IPS-18a (cell line): ENCODE measurements at regions not wholly inside any gene's neighbourhood (a gene's known extent, or its start where the extent isn't known, plus 50 kb on each side); places are given as distances from the start of the nearest gene placed in this dataset.
"Not testable (repeated sequence)": the region's sequence is repeated elsewhere in the genome, so short reads cannot be mapped to it uniquely, and the experiment has no call there.

Source experiments
- H3K27ac ChIP-seq: one replicate; pipeline ENCODE4 v1.5.1; 2013; ENCODE audit warnings: low read length
- H3K27me3 ChIP-seq: one replicate; pipeline ENCODE4 v1.6.1; 2013; ENCODE audit warnings: mild to moderate bottlenecking, low read length; ENCODE audit not compliant: control insufficient read depth, insufficient read depth
- H3K36me3 ChIP-seq: one replicate; pipeline ENCODE4 v1.6.1; 2013; ENCODE audit warnings: low read depth, low read length; ENCODE audit not compliant: control insufficient read depth
- H3K4me1 ChIP-seq: one replicate; pipeline ENCODE4 v1.6.1; 2013; ENCODE audit warnings: low read depth, low read length; ENCODE audit not compliant: control insufficient read depth
- H3K4me3 ChIP-seq: one replicate; pipeline ENCODE4 v1.5.1; 2013; ENCODE audit warnings: low read length
- H3K9ac ChIP-seq: one replicate; pipeline ENCODE4 v1.6.1; 2013; ENCODE audit warnings: mild to moderate bottlenecking, low read length, moderate library complexity
- H3K9me3 ChIP-seq: one replicate; pipeline ENCODE4 v1.6.1; 2013; ENCODE audit warnings: low read depth, low read length; ENCODE audit not compliant: control insufficient read depth

DNA sequence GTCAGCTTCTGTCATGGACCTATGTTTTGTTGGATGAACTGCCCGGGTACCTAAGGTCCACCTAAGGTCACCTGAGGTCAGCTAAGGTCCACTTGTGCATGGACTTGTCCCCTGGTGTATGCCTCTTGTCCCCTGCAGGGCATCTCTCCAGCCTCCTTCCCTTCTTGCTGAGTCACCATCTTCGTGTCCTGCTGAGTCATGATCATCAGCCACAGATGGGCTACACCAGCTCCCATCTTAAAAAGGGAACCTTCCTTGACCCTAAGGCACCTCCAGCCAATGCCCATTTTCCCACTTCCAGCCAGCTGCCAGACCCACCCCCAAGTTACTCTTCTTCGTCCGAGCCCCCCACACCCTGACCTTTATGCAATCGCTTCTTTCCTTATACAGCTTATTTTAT is 544.9 kb downstream of the TBC1D22A start:
- Histone ChIP-seq H3K27ac (no peak overlapping the region), H3K9ac (no peak overlapping the region), H3K27me3 (no peaks in the 10 kb centered on the region), H3K36me3 (no peaks in the 10 kb centered on the region), H3K4me1 (no peaks in the 10 kb centered on the region), H3K4me3 (no peak overlapping the region), H3K9me3 (peaks cover 74% of the 10 kb centered on the region)

DNA sequence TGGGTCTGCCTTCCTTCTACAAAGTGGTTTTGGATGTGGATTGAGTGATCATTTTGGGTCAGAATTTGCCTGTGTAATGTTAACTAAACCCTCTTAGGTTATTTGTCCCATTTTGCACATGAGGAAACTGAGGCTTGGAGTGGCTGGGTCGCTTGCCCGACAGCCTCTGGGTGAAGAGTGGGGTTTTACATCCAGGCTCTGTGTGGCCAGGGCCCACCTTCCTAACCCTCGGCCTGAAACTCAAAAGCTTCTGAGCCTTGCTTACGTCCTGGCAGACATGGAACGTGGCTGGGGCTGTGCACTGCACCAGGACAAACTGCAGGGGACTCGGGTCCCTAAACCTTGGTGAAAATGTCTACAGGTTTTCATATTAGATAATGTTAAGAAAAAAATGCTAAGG is 542.4 kb downstream of the TBC1D22A start:
- H3K36me3 ChIP-seq: no peaks in the 10 kb centered on the region
- H3K27me3 ChIP-seq: no peaks in the 10 kb centered on the region
- H3K4me1 ChIP-seq: no peaks in the 10 kb centered on the region
- peaks cover 53% of the 10 kb centered on the region for H3K9me3 ChIP-seq
- no peak overlapping the region for H3K27ac ChIP-seq
- H3K4me3 ChIP-seq: no peak overlapping the region
- no peak overlapping the region for H3K9ac ChIP-seq

DNA sequence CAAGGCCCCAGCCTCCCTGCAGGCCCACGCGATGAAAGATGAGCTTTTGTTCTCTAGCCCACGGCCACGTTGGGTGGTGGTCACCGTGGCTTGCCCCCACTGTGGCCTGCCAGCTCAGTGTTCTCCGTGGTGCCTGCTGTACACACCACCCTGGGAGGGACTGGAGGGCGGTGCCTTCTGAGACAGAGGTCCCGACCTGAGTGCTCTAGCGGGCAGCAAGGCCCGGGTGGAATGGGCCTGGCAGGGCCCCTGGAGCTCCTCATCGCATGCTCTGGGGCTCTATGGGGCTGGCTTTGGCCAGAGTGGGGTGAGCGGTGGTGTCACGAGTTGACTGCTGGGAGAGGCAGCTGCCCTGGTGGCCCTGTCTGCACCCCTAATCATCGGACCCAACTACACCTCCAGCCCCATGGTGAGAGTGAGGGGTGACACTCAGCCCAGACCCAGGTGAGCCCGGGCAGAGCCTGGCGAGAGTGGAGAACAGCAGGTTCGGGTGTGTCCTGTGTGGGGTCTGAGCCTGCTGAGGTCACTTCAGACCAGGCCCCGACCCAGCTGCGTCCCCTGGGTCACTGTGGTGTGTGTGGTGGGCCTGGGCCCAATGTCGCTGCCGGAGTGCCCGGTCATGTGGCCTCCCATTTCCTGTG is 541.9 kb downstream of the TBC1D22A start:
- H3K4me3 ChIP-seq: no peak overlapping the region
- no peaks in the 10 kb centered on the region for H3K36me3 ChIP-seq
- no peak overlapping the region for H3K27ac ChIP-seq
- H3K9me3 ChIP-seq: peaks cover 47% of the 10 kb centered on the region
- H3K27me3 ChIP-seq: no peaks in the 10 kb centered on the region
- H3K4me1 ChIP-seq: no peaks in the 10 kb centered on the region
- no peak overlapping the region for H3K9ac ChIP-seq

DNA sequence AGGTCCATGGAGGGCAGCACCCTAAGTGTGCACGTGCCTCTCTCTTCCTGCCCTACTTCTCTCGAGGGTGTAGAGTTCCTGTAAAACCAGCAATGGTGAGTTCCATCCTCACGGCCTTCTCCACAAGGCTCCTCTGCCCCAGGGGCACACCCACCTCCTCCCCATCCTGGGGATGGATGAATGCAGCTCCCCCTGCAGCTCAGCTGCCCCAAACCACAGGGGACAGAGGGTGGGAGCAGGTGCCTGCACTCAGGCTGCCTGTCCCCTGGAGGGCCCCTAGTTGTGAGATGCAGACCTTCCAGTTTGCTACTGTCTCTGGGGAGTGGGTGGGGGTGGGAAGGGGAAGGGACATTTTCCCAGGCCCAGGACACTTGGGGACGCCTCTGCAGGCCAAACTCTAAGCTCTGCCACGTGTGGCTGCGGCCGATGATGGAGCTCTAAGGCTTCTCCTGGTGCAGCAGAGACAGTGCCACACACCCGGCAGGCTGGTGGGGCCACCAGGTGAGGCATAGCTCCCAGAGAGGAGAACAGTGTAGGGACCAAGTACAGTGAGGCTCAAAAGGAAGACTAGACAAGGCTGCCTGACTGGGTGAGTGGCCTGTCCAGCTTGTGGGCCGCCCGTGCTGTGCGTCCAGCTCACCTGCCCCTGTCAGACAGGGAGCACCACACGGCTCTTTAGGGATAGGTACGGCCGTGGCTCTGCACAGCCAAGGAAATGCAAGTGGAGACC is 540.9 kb downstream of the TBC1D22A start:
- Histone ChIP-seq H3K9me3 (peaks cover 45% of the 10 kb centered on the region), H3K4me3 (no peak overlapping the region), H3K4me1 (no peaks in the 10 kb centered on the region), H3K36me3 (no peaks in the 10 kb centered on the region), H3K27me3 (no peaks in the 10 kb centered on the region), H3K9ac (no peak overlapping the region), H3K27ac (no peak overlapping the region)

DNA sequence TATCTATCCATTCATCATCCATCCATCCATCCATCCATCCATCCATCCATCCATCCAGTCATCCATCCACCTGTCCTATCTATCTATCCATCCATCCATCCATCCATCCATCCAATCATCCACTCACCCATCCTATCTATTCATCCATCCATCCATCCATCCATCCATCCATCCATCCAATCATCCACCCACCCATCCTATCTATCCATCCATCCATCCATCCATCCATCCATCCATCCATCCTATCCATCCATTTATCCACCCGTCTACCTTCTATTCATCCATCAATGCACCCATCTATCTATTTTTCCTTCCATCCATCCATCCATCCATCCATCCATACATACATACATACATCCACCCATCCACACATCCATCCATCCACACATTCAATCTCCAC is 540.1 kb downstream of the TBC1D22A start:
- H3K36me3 ChIP-seq, H3K4me1 ChIP-seq, H3K4me3 ChIP-seq, H3K27ac ChIP-seq, H3K9ac ChIP-seq, H3K27me3 ChIP-seq: not testable (repeated sequence)
- H3K9me3 ChIP-seq: peaks cover 47% of the 10 kb centered on the region

DNA sequence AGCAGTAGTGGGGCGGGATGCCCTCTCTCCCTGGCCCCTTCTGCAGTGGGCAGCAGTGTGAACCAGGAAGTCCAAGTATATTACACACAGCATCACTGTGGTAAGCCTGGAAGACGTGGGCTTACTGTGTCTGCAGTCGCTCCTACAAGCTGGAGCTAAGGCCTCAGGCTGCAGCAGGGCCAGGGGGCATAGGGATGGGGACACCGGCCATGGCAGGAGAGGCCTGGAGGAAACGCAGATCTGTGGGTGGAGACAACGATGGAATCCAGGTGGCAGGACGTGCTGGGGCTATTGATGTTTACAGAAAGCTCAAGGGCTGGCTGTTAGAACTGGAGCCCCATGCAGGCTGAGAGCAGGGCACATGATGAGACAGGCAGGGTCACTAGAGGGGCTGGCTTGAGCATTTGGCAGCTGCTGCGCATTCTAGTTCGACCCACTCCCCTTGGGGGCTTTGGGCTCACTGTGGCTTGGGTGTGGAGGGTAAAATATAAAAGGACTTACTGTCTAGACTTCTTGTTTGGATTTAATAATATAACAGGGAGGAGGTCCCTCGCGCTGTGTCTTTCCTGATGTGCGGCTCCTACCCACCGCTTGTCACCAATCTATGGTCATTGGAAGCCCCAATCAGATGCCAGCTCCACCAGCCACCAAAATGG is 539.5 kb downstream of the TBC1D22A start:
- Histone ChIP-seq H3K4me1 (no peaks in the 10 kb centered on the region), H3K27me3 (no peaks in the 10 kb centered on the region), H3K9me3 (peaks cover 50% of the 10 kb centered on the region)

DNA sequence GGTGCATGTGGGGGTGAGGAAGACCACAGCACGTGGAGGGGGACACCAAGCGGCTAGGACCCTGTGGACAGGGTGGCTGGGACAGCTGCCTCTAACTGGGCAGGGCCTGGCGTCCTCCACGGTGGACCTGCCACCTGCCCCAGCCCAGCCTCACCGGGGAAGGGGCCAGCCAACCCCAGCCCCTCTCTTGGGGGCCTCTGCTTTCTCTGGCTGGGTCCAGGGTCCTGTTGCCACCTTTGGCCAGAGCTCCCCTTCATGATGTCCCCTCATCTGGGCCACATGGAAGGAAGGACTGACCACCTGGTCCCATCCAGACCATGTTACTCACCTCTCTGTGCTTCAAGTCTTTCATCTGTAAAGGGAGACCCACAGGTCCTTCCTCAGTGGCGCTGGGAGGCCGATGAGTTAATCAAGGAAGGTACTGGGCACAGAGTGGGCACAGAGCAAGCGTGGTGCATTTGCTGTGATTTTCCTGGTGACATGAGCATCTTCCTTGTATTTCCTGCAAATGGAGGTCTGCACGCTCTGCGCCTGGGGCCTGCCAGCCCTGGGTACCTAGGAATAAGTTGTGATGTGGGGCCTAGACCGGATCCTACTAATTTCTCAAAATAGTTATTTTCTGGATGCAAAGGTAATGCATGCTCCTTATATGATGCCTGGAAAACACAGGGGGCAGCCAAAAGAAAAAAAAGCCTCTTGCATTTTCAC is 538.4 kb downstream of the TBC1D22A start:
- H3K27me3 ChIP-seq: no peaks in the 10 kb centered on the region
- no peak overlapping the region for H3K4me3 ChIP-seq
- no peak overlapping the region for H3K27ac ChIP-seq
- no peaks in the 10 kb centered on the region for H3K36me3 ChIP-seq
- peaks cover 48% of the 10 kb centered on the region for H3K9me3 ChIP-seq
- H3K9ac ChIP-seq: no peak overlapping the region
- H3K4me1 ChIP-seq: no peaks in the 10 kb centered on the region

More for the DNA sequence above, 539.5 kb downstream of the TBC1D22A start:
- H3K9ac ChIP-seq: no peak overlapping the region
- H3K36me3 ChIP-seq: no peaks in the 10 kb centered on the region
- no peak overlapping the region for H3K4me3 ChIP-seq
- H3K27ac ChIP-seq: no peak overlapping the region

DNA sequence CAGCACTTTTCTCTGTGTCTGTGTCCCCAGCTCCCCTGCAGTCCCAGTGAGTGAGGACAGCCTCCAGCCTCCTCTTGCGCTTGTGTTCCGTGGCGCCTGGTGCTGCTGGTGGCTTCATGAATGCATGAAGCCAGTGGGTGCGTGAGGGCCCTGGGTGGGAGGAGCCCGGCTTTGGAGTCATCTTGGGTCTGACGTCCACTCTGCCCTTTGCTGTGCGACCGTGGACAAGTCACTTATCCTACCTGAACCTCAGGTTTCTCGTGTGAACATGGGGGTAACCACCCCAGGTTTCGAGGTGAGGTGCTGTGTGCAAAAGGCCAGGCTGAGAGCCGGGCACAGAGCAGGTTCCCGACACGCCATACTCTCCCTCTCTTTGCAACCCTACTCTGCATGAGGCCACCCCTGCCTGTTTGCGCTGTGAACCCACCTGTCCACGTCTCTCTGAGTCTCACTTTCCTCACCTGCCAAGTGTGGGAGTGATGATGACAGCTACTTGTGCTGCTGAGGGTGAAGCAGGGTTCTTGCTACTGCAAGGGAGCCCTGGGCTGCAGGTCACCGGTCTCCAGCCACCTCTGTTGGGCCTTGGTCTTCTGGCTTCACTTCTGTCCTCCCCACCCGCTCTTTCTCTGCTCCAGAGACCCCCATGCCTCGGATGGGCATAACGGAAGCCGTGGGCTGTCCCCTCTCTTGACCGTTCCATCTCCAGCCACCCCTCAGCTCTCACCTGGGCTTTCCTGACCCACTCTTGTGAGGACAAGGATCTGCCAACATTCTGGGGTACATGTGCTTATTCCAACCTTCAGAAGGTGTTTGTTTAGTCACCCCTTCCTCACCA is 537.6 kb downstream of the TBC1D22A start:
- H3K9me3 ChIP-seq: peaks cover 49% of the 10 kb centered on the region
- H3K36me3 ChIP-seq: no peaks in the 10 kb centered on the region
- no peaks in the 10 kb centered on the region for H3K27me3 ChIP-seq
- H3K4me1 ChIP-seq: no peaks in the 10 kb centered on the region
- H3K27ac ChIP-seq: no peak overlapping the region
- H3K4me3 ChIP-seq: no peak overlapping the region
- no peak overlapping the region for H3K9ac ChIP-seq

DNA sequence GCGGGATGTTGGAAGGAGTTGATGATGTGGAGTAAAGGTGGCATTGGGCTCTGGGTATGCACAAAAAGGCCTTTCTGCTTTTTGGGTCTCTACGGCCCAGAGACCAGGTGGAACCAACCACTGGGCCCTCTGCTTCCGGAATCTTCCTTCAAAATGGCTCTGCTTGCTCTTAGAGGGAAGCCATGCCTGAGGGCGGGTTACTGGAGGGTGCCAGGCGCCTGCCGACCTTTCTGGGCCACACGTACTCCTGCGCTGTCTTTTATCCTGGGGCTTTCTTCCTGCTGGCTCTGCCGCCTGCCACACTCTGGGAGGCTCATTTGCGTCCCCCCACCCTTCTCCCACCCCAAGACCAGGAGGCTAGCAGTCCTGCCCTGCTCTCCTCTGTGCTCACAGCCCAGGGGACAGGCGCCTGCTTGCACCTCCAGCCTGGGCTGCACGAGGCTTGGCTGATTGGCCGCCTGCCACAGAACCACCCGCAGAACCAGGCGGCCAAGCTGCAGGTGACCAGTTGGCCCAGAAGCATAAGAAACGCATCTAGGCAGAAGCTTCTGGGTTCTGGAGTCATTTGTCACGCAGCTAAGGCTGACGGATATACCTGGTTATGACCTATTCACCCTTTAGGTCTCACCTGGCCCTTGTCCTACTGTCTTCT is 536.9 kb downstream of the TBC1D22A start:
- Histone ChIP-seq H3K9me3 (peaks cover 50% of the 10 kb centered on the region), H3K4me1 (no peaks in the 10 kb centered on the region), H3K4me3 (no peak overlapping the region), H3K36me3 (no peaks in the 10 kb centered on the region), H3K9ac (no peak overlapping the region), H3K27ac (no peak overlapping the region), H3K27me3 (no peaks in the 10 kb centered on the region)

DNA sequence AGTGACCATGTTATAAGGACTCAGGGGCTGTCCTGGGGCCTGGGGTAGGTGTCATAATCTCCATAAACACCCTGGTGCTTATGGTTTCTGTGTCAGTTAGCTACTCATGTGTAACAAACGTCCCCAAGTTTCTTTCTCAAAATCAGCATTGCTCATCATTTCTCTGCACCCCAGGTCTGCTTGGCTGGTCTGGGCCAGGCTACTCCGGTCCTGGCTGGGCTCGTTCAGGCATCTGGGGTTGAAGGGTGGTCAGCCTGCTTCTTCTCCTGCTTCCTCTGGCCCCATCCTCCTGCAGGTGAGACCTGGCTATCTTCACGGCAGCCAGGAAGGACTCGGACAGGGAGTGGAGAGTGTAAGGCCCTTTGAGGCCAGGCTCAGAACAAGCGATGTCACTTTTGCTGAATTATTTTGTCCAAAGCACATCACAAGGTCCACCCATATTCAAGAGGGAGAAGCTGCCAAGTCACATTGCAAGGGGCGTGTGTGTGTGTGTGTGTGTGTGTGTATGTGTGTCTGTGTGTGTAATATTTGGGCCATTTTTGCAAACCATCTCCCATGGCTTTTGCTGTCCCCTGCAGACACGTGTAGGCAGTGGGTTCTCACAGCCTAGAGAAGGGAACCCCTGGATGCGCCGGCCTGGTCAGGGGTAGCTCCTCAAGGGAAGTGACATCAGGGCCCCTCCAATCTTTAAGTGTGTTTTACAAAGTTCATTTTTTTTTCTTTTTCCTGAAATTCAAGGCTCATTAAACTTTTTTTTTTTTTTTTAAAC is 535.8 kb downstream of the TBC1D22A start:
- Histone ChIP-seq H3K9ac (no peak overlapping the region), H3K4me3 (no peak overlapping the region), H3K36me3 (no peaks in the 10 kb centered on the region), H3K9me3 (peaks cover 51% of the 10 kb centered on the region), H3K4me1 (no peaks in the 10 kb centered on the region), H3K27me3 (no peaks in the 10 kb centered on the region), H3K27ac (no peak overlapping the region)
